NCI-H1930 (cell line): ENCODE measurements at regions not wholly inside any gene's neighbourhood (a gene's known extent, or its start where the extent isn't known, plus 50 kb on each side); places are given as distances from the start of the nearest gene placed in this dataset.

Experiments used
- DNase-seq, 2 experiments: peaks; one replicate each; lab custom pipeline; 2025; lab: John Stamatoyannopoulos, UW

- no peak for DNase-seq
These were observed 49.9 kb upstream of the ATP2B2 start for GRCh38 chr3:10555263-10555662.

GRCh38 chr3:10556312-10556711, 50.9 kb upstream of the ATP2B2 start:
- DNase-seq, result no peak

- DNase-seq, result no peak
These were observed 51.9 kb upstream of the ATP2B2 start for GRCh38 chr3:10557250-10557649.

- DNase-seq, result no peak
These were observed 52.5 kb upstream of the ATP2B2 start for GRCh38 chr3:10557781-10558373.

GRCh38 chr3:10558736-10559135, 53.4 kb upstream of the ATP2B2 start:
- DNase-seq, result no peak

- no peak for DNase-seq
These were observed 54.9 kb upstream of the ATP2B2 start for GRCh38 chr3:10560060-10560861.

- no peak for DNase-seq
These were observed 56.0 kb upstream of the ATP2B2 start for GRCh38 chr3:10561162-10561945.

- no peak for DNase-seq
These were observed 56.7 kb upstream of the ATP2B2 start for GRCh38 chr3:10561946-10562560.

GRCh38 chr3:10563396-10563795, 58.0 kb upstream of the ATP2B2 start:
- DNase-seq, result no peak

GRCh38 chr3:10565814-10566213, 60.4 kb upstream of the ATP2B2 start:
- DNase-seq, result no peak

- DNase-seq, result no peak
These were observed 61.1 kb upstream of the ATP2B2 start for GRCh38 chr3:10566451-10566850.

- no peak for DNase-seq
These were observed 63.2 kb upstream of the ATP2B2 start for GRCh38 chr3:10568549-10568948.

- DNase-seq, result no peak
These were observed 65.0 kb upstream of the ATP2B2 start for GRCh38 chr3:10570196-10570946.

- no peak for DNase-seq
These were observed 68.8 kb upstream of the ATP2B2 start for GRCh38 chr3:10574101-10574620.

- no peak for DNase-seq
These were observed 70.3 kb upstream of the ATP2B2 start for GRCh38 chr3:10575601-10576160.

- no peak for DNase-seq
These were observed 72.1 kb upstream of the ATP2B2 start for GRCh38 chr3:10577486-10577885.

GRCh38 chr3:10580426-10580825, 75.0 kb upstream of the ATP2B2 start:
- no peak for DNase-seq

- DNase-seq, result no peak
These were observed 75.9 kb upstream of the ATP2B2 start for GRCh38 chr3:10581251-10581650.

- DNase-seq, result no peak
These were observed 76.3 kb upstream of the ATP2B2 start for GRCh38 chr3:10581716-10582115.

- no peak for DNase-seq
These were observed 77.3 kb upstream of the ATP2B2 start for GRCh38 chr3:10582733-10583132.
